Liver (tissue), 8 donors: ENCODE measurements at regions not wholly inside any gene's neighbourhood (a gene's known extent, or its start where the extent isn't known, plus 50 kb on each side); places are given as distances from the start of the nearest gene placed in this dataset.

Experiments
- DNase-seq: peaks from one replicate; pipeline ENCODE4 v3.0.0-alpha.2; 2017; ENCODE audit warnings: low spot score
- H3K27ac ChIP-seq, 2 donors: one replicate each; pipeline ENCODE4 v1.7.0; 2013; ENCODE audit warnings: inconsistent platforms in 2 of 2, low read length in 2 of 2, control low read depth in 1 of 2, low read depth in 1 of 2, mild to moderate bottlenecking in 1 of 2
- H3K27me3 ChIP-seq, 4 donors: one replicate each; pipeline versions ENCODE4 v1.6.1 to v1.7.0; 2013; ENCODE audit warnings: low read length in 3 of 4, inconsistent platforms in 1 of 4, mild to moderate bottlenecking in 1 of 4, moderate library complexity in 1 of 4; ENCODE audit not compliant: control insufficient read depth in 4 of 4, insufficient read depth in 4 of 4
- H3K36me3 ChIP-seq, 4 donors: one replicate each; pipeline versions ENCODE4 v1.6.1 to v1.7.0; 2013; ENCODE audit warnings: low read length in 3 of 4, mild to moderate bottlenecking in 3 of 4, low read depth in 1 of 4, moderate library complexity in 1 of 4; ENCODE audit not compliant: control insufficient read depth in 4 of 4, insufficient read depth in 3 of 4
- H3K4me1 ChIP-seq, 4 donors: one replicate each; pipeline versions ENCODE4 v1.6.1 to v1.7.0; 2013; ENCODE audit warnings: low read length in 3 of 4, mild to moderate bottlenecking in 3 of 4, moderate library complexity in 1 of 4; ENCODE audit not compliant: control insufficient read depth in 4 of 4, insufficient read depth in 4 of 4
- H3K4me3 ChIP-seq, 3 donors: one replicate each; pipeline versions ENCODE4 v1.6.1 to v1.7.0; 2013; ENCODE audit warnings: low read length in 3 of 3, control low read depth in 1 of 3, low read depth in 1 of 3, mild to moderate bottlenecking in 1 of 3
- H3K9ac ChIP-seq, 2 donors: one replicate each; pipeline ENCODE4 v1.7.0; 2013; ENCODE audit warnings: low read length in 2 of 2, mild to moderate bottlenecking in 2 of 2, moderate library complexity in 2 of 2, control low read depth in 1 of 2, low read depth in 1 of 2
- H3K9me3 ChIP-seq, 4 donors: one replicate each; pipeline versions ENCODE4 v1.6.1 to v1.7.0; 2013; ENCODE audit warnings: low read length in 3 of 4; ENCODE audit not compliant: control insufficient read depth in 4 of 4
- ATF3 ChIP-seq: IDR thresholded peaks from 2 replicates; pipeline ENCODE4 v1.6.1; 2016; ENCODE audit warnings: antibody characterized with exemption
- CTCF ChIP-seq: fragments of 150-350 bp; IDR thresholded peaks from 2 replicates; pipeline ENCODE4 v1.5.1; 2017; ENCODE audit warnings: improper control_type of control experiment, low read depth, low read length; ENCODE audit not compliant: missing input control
- FOXA2 ChIP-seq: IDR thresholded peaks from 2 replicates; pipeline ENCODE4 v1.6.1; 2016; ENCODE audit warnings: antibody characterized with exemption
- GABPA ChIP-seq, 2 donors: IDR thresholded peaks in 1 of 2; conservative IDR thresholded peaks in 1 of 2; 2 replicates each; pipeline ENCODE4 v1.6.1; 2016; ENCODE audit warnings: antibody characterized with exemption in 2 of 2, mild to moderate bottlenecking in 1 of 2, moderate library complexity in 1 of 2
- HNF4G ChIP-seq: IDR thresholded peaks from 2 replicates; pipeline ENCODE4 v1.6.1; 2016; ENCODE audit warnings: antibody characterized with exemption
- JUND ChIP-seq, 2 donors: IDR thresholded peaks; 2 replicates each; pipeline ENCODE4 v1.6.1; 2016; ENCODE audit warnings: antibody characterized with exemption in 2 of 2
- MAX ChIP-seq: IDR thresholded peaks from 2 replicates; pipeline ENCODE4 v1.6.1; 2016; ENCODE audit warnings: antibody characterized with exemption
- NR2F2 ChIP-seq: IDR thresholded peaks from 2 replicates; pipeline ENCODE4 v1.6.1; 2016; ENCODE audit warnings: antibody characterized with exemption
- RAD21 ChIP-seq, 2 donors: IDR thresholded peaks; 2 replicates each; pipeline ENCODE4 v1.6.1; 2016; ENCODE audit warnings: antibody characterized with exemption in 2 of 2, mild to moderate bottlenecking in 2 of 2
- REST ChIP-seq: IDR thresholded peaks from 2 replicates; pipeline ENCODE4 v1.6.1; 2016; ENCODE audit warnings: antibody characterized with exemption, mild to moderate bottlenecking
- RXRA ChIP-seq, 2 donors: IDR thresholded peaks; 2 replicates each; pipeline ENCODE4 v1.6.1; 2017 to 2018; ENCODE audit warnings: antibody characterized with exemption in 2 of 2, mild to moderate bottlenecking in 1 of 2
- SP1 ChIP-seq: IDR thresholded peaks from 2 replicates; pipeline ENCODE4 v1.6.1; 2018; ENCODE audit warnings: antibody characterized with exemption, mild to moderate bottlenecking
- TAF1 ChIP-seq: conservative IDR thresholded peaks from 2 replicates; pipeline ENCODE4 v1.6.1; 2016; ENCODE audit warnings: antibody characterized with exemption, mild to moderate bottlenecking
- YY1 ChIP-seq: IDR thresholded peaks from 2 replicates; pipeline ENCODE4 v1.6.1; 2016; ENCODE audit warnings: antibody characterized with exemption, mild to moderate bottlenecking
- ZBTB33 ChIP-seq: IDR thresholded peaks from 2 replicates; pipeline ENCODE4 v1.6.1; 2016; ENCODE audit warnings: antibody characterized with exemption
- WGBS: extraction: QIAGEN DNeasy Blood & Tissue Kit; methylation state at CpG from one replicate; pipeline ENCODE4 v1.1.7; 2013; 5-methylcytosine and 5-hydroxymethylcytosine counted together
- donor health status: healthy.
- donor health status: healthy.
- donor health status: healthy.
- donor health status: healthy.
- donor health status: healthy.

- no peak overlapping the region for H3K9ac ChIP-seq
- no peak for TF ChIP-seq TAF1
- TF ChIP-seq ZBTB33 = no peak
- no peak for TF ChIP-seq YY1
- TF ChIP-seq MAX = no peak
- no peak for TF ChIP-seq RAD21 (IDR thresholded peaks at IDR 0.05)
- TF ChIP-seq JUND (IDR thresholded peaks at IDR 0.05) = no peak
- TF ChIP-seq REST = no peak
- TF ChIP-seq SP1 = no peak
- TF ChIP-seq CTCF = no peak
- no peak for TF ChIP-seq GABPA (IDR thresholded peaks at IDR 0.05 in 1 of 2, conservative IDR thresholded peaks at IDR 0.05 in 1 of 2)
- TF ChIP-seq RXRA (IDR thresholded peaks at IDR 0.05) = no peak
- no peak for TF ChIP-seq HNF4G
- no peak for TF ChIP-seq NR2F2
- H3K4me1 ChIP-seq = no peaks in the 10 kb centered on the region
- no peak overlapping the region for H3K4me3 ChIP-seq
- no peaks in the 10 kb centered on the region for H3K36me3 ChIP-seq
- no peak for DNase-seq
- peaks cover 0 to 2% (median 0%) of the 10 kb centered on the region in 4 donors for H3K27me3 ChIP-seq
- H3K27ac ChIP-seq = no peak overlapping the region
- peaks cover 2 to 7% (median 3%) of the 10 kb centered on the region in 4 donors for H3K9me3 ChIP-seq
Measured at GRCh38 chr5:17440766-17441165, 57.3 kb upstream of the TAF11L2 start.

GRCh38 chr5:17441351-17441750 is 56.7 kb upstream of the TAF11L2 start:
- TF ChIP-seq CTCF = no peak
- TF ChIP-seq REST = no peak
- TF ChIP-seq FOXA2 = no peak
- TF ChIP-seq NR2F2 = no peak
- TF ChIP-seq MAX = no peak
- TF ChIP-seq RAD21 (IDR thresholded peaks at IDR 0.05) = no peak
- TF ChIP-seq YY1 = no peak
- no peak for TF ChIP-seq ZBTB33
- TF ChIP-seq ATF3 = no peak
- Histone ChIP-seq H3K4me3 (no peak overlapping the region), H3K36me3 (no peaks in the 10 kb centered on the region), H3K9ac (no peak overlapping the region), H3K9me3 (peaks cover 2 to 7% (median 3%) of the 10 kb centered on the region in 4 donors), H3K27ac (no peak overlapping the region), H3K27me3 (no peaks in the 10 kb centered on the region), H3K4me1 (no peaks in the 10 kb centered on the region)
- no peak for DNase-seq
- WGBS = 69% methylated on average over 3 of the region's 3 CpGs
